Activated CD4-positive, alpha-beta T cell treated with anti-CD3 and anti-CD28 coated beads for 48 hours (primary cell): ENCODE measurements at regions not wholly inside any gene's neighbourhood (a gene's known extent, or its start where the extent isn't known, plus 50 kb on each side); places are given as distances from the start of the nearest gene placed in this dataset.
A peak's percentile ranks its signal among the peaks of the same experiment; 100 is the strongest.
"Not testable (repeated sequence)": the region's sequence is repeated elsewhere in the genome, so short reads cannot be mapped to it uniquely, and the experiment has no call there.

ENCODE experiments used
- DNase-seq: peaks from one replicate; pipeline ENCODE4 v3.0.0-alpha.2; 2020

- not testable (repeated sequence) for DNase-seq
Observed at GRCh38 chr7:142435606-142436005, 177.7 kb upstream of the PRSS58 start.

- DNase-seq: no peak
Observed at GRCh38 chr7:142434666-142435167, 176.9 kb upstream of the PRSS58 start.

GRCh38 chr7:142434133-142434532, 176.3 kb upstream of the PRSS58 start:
- not testable (repeated sequence) for DNase-seq

DNA sequence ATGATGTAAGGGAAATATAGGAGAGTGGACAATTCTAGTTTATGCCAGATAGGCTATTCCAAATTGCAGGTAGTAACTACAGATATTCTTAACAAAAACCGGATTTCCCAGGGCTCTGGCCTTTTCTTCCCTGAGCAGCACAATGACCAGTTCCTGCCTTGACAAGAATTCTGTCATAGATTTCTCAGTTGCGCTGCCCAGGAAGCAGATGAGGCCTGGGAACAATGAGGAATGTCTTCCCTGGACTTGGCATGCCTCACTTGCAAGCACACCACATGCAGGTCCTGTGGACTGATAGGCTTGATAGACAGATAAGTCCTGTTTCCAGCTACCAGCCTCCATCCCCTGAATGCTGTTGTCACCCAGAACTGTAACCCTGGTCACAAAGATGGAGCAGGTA, 174.5 kb upstream of the PRSS58 start:
- no peak for DNase-seq

- no peak for DNase-seq
Observed at GRCh38 chr7:142431491-142431890, 173.6 kb upstream of the PRSS58 start.

DNA sequence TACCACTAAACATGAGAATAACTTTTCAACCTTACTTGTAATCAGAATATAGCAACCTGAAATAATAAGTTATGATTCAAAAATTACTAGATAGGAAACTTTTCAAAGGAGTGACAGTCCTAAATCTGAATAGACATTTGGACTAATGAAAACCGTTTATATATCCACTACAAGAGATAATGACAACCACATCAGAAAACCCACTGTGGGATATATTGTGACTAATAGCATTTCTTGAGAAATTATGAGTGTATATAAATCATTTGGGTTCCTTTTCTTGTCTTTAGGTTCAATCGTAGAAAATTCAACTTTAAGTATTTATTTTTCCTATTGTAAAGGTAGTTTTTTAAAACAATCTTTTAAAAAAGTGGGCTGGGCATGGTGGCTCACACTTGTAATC, 170.2 kb upstream of the PRSS58 start:
- DNase-seq: no peak

DNA sequence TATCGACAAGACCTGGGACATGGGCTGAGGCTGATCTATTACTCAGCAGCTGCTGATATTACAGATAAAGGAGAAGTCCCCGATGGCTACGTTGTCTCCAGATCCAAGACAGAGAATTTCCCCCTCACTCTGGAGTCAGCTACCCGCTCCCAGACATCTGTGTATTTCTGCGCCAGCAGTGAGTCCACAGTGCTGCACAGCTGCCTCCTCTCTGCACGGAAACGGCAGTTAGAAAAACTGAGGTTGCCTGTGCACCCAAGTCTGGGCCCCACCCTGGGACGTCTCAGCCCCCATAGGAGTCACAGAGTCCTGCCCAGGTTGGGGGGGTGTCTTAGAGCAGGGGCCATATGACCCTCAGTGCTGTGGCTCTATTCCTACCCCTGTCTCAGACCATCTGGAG, 167.4 kb upstream of the PRSS58 start:
- DNase-seq: no peak

DNA sequence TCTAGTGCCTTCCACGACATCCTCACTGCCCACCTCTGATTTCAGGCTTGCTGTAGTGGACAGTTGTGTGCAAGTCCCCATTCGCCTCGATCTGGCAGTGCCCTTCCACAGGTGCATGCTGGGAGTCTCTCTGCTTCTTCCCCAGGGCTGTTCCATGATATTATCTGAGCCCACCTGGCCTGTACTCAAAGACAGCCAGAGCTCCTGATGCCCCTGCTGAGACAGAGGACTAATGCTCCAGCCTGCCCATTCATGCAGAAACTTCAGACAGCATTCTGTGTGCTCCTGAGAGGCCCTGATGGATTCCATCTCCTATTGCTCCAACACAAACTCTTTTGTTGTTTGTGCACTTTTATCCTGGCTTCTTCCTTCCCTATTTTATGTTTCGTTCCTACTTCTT, 164.8 kb upstream of the PRSS58 start:
- DNase-seq: no peak

GRCh38 chr7:142420554-142421362, 162.9 kb upstream of the PRSS58 start:
- DNase-seq: no peak

DNA sequence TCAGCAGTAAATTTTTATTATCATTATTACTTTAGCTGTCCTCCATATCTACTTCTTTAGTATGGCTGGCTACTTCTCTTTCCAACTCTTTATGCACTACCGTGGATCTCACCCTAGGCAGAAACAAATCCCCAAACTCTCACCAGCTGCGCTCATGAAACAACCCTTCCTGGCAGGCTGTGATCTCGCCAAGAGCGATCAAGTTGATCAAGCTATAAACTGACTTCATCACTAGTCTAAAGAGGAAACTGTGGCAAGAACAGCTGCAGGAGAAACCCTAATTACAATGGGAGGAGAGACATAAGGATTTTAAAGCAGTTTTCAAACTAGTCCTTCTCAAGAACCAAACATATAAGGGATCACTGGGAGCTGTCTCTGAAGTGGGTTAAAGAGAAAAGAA, 160.5 kb upstream of the PRSS58 start:
- no peak for DNase-seq

DNA sequence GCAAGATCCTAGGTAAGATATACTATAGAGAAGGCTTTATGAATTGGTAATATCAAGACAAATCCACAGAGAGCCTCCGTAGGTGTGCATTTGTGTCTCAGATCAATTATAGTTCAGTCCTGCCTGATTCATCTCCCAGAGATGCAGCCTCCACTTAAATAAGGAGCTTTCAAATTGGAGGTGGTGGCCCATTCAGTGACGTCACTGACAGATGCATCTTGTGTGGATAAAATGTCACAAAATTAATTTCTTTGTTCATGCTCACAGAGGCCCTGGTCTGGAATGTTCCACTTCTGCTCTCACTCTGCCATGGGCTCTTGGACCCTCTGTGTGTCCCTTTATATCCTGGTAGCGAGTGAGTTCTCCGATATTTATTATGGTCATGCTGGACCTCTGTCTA, 157.1 kb upstream of the PRSS58 start:
- DNase-seq: no peak

DNA sequence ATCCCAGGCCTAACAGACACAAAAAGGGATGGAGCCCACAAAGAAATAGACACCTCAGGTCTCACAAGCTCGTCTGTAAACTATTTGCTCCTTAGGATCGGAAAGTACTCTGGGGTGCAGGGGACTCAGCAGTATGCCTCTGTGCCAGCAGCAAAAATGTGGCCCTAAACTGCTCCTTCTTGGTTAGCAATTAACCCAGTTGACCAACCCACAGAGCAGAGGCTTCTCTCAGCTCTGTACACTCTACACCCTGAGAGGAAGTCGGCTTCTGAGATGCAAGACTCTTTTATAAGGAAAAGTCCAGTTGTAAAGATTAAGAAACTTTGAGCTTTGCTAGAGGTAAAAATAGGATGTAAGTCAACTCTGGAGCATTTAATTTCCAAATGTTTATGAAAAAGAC, 156.3 kb upstream of the PRSS58 start:
- no peak for DNase-seq

- DNase-seq: no peak
Observed at GRCh38 chr7:142413280-142414000, 155.6 kb upstream of the PRSS58 start.

DNA sequence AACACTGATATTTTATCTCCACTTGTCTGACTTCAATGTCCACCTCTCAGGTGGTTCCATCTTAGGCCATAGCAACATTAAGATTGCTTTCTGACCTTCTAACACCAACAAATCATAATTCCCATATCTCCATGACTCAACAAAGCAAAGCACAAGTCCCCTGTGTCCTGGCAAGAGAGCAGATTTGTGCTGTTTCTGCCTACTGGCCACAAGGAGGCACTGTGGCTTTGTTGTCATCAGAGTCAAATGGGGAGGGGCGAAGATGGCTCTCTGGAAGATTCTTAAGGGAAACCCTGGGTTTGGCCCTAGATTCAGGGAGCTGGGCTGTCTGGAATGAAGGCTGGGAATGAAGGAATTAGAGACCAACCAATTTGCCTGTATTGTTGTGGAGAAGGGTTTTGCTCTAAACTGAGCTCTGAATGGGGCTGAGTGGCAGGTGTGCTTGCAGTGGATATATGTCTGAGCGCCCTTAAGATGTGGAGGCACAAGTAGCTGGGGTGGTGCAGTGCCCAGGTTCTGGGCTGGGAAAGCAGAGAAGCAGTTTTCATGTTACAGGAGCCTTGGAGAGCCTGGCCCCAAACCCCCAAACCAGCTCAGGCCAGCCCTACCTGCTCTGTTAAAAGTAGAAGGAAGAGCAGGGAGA, 154.8 kb upstream of the PRSS58 start:
- peak; percentile 55 for DNase-seq

- no peak for DNase-seq
Observed at GRCh38 chr7:142409471-142409870, 151.6 kb upstream of the PRSS58 start.

- DNase-seq: no peak
Observed at GRCh38 chr7:142408794-142409193, 150.9 kb upstream of the PRSS58 start.

DNA sequence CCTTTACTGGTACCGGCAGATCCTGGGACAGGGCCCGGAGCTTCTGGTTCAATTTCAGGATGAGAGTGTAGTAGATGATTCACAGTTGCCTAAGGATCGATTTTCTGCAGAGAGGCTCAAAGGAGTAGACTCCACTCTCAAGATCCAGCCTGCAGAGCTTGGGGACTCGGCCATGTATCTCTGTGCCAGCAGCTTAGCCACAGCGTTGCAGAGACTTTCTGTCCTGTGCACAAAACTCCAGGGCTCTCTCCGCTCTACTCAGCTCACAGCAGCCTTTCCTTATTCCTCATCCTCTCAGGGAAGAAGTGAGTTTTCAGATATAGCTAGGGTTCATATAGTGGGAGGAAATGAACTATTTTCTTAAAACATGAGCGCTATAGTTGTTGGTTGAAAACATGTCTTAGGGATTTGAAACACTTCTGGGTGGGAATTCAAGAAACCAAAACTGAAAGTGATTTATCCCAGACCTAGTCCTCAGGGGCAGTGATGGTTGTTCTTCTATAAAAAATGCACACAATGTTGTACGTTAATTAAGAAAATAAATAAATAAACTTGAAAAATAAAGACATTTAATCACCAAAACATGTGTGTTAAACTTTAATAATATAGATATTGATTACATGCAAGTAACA, 150.2 kb upstream of the PRSS58 start:
- no peak for DNase-seq

- DNase-seq: no peak
Observed at GRCh38 chr7:142405122-142405765, 147.4 kb upstream of the PRSS58 start.

GRCh38 chr7:142401951-142402350, 144.1 kb upstream of the PRSS58 start:
- no peak for DNase-seq

- no peak for DNase-seq
Observed at GRCh38 chr7:142400042-142400533, 142.2 kb upstream of the PRSS58 start.

DNA sequence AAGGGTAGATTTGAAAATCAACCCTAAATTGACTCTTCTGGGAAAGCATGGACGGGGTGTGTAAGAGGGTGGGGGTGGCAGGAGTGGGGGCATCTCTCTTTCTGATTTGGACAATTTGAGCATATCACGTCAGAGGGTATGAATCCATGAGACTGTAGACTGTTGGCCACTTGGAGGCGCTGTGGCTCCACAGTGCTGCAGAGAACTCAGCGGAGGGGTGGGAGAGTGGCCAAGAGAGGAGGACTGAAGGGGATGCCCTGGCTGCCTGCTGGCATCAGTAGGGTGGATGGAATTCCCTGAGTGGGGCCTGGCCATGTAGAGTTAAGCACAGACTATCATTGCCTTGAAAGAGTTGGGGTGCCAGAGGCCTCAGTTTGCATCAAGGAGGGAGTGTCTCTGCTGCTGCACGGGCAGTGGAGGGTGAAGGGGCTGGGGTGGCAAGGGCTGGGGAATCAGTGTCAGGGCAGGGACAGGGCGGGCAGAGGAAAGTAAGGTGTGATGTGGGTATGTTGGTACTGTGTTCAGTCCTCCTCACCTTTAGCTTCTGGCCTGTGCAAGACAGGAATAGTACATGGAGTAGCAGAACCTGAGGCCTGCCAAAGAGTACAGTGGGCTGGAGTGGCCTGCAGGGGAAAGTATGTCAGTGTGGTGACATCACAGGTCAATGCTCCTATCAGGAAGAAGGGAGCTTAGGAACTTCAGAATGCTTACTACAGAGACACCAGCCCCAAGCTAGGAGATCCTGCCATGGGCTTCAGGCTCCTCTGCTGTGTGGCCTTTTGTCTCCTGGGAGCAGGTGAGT, 133.5 kb upstream of the PRSS58 start:
- peak; percentile 73 for DNase-seq

GRCh38 chr7:142389544-142389943, 131.7 kb upstream of the PRSS58 start:
- DNase-seq: no peak
